22Rv1 (cell line): ENCODE measurements at regions not wholly inside any gene's neighbourhood (a gene's known extent, or its start where the extent isn't known, plus 50 kb on each side); places are given as distances from the start of the nearest gene placed in this dataset.
A peak's percentile ranks its signal among the peaks of the same experiment; 100 is the strongest.

ENCODE experiments used
- CTCF ChIP-seq: fragments of 450-650 bp; IDR thresholded peaks from 2 replicates; pipeline ENCODE4 v1.5.1; 2017; ENCODE audit warnings: mild to moderate bottlenecking
- ZFX ChIP-seq: fragments of 450-650 bp; IDR thresholded peaks from 2 replicates; pipeline ENCODE4 v1.6.1; 2017; ENCODE audit warnings: antibody characterized with exemption, borderline replicate concordance

DNA sequence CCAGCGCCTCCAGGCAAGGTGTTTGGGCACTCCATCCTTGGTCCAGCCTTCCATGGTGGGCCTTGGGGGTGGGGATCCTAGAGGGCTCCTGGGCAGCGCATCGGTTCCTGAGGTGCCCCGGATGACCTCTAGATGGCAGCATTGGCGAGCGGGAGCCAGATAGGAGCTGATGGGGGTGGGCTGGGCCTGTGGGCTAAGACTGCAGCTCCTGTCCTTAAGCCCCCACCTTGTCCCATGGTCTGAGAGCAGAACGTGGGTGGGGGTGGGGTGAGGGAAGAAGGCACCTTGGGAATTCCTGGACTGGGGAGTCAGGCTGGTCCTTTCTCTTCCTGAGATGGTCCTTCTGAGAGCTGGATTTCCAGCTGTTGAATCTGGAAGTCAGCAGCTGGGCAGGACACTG is 93.4 kb upstream of the CSF3R start:
- TF ChIP-seq CTCF = peak; percentile 90
- TF ChIP-seq ZFX = no peak
